ENCODE measurements at regions not wholly inside any gene's neighbourhood (a gene's known extent, or its start where the extent isn't known, plus 50 kb on each side); places are given as distances from the start of the nearest gene placed in this dataset.

GRCh38 chr2:7685342-7686015 lies 768.3 kb downstream of the RNF144A start:
- Histone ChIP-seq H3K27me3 (ENCODE audit: insufficient read depth, low read length, poor library complexity, severe bottlenecking) (no peaks in the 10 kb centered on the region), H3K36me3 (ENCODE audit: insufficient read depth, low read length) (no peaks in the 10 kb centered on the region), H3K9me2 (replicated peaks; ENCODE audit: low read depth, low read length) (no peaks in the 10 kb centered on the region), H2AFZ (ENCODE audit: low read length) (no peak overlapping the region), H3K9me3 (ENCODE audit: insufficient read depth, low read depth, low read length) (no peaks in the 10 kb centered on the region), H3K79me2 (ENCODE audit: insufficient read depth, low read length) (no peaks in the 10 kb centered on the region), H3F3A (ENCODE audit: low read depth) (no peaks in the 10 kb centered on the region), H3K9ac (ENCODE audit: low read depth, low read length, poor library complexity, severe bottlenecking) (no peak overlapping the region), H3K4me3 (ENCODE audit: low read length, poor library complexity, severe bottlenecking) (no peak overlapping the region), H3K4me2 (ENCODE audit: low read depth, low read length, poor library complexity, severe bottlenecking) (no peak overlapping the region), H3K4me1 (ENCODE audit: insufficient read depth, low read length, poor library complexity, severe bottlenecking) (no peaks in the 10 kb centered on the region), H4K20me1 (ENCODE audit: insufficient read depth, low read length, poor library complexity, severe bottlenecking) (no peaks in the 10 kb centered on the region)
- TF ChIP-seq EZH2phosphoT487 (IDR thresholded peaks at IDR 0.05; ENCODE audit: borderline replicate concordance) (no peak), CTCF (conservative IDR thresholded peaks at IDR 0.05; ENCODE audit: low read length) (no peak)

GRCh38 chr2:7686016-7686385 lies 768.8 kb downstream of the RNF144A start:
- no peaks in the 10 kb centered on the region for H3K36me3 ChIP-seq (ENCODE audit: insufficient read depth, low read length)
- no peaks in the 10 kb centered on the region for H3K9me2 ChIP-seq (replicated peaks; ENCODE audit: low read depth, low read length)
- H3K4me2 ChIP-seq (ENCODE audit: low read depth, low read length, poor library complexity, severe bottlenecking): no peak overlapping the region
- no peak overlapping the region for H2AFZ ChIP-seq (ENCODE audit: low read length)
- no peaks in the 10 kb centered on the region for H3K79me2 ChIP-seq (ENCODE audit: insufficient read depth, low read length)
- H3K27me3 ChIP-seq (ENCODE audit: insufficient read depth, low read length, poor library complexity, severe bottlenecking): no peaks in the 10 kb centered on the region
- no peaks in the 10 kb centered on the region for H3F3A ChIP-seq (ENCODE audit: low read depth)
- H3K9me3 ChIP-seq (ENCODE audit: insufficient read depth, low read depth, low read length): no peaks in the 10 kb centered on the region
- H3K4me1 ChIP-seq (ENCODE audit: insufficient read depth, low read length, poor library complexity, severe bottlenecking): no peaks in the 10 kb centered on the region
- TF ChIP-seq CTCF (conservative IDR thresholded peaks at IDR 0.05; ENCODE audit: low read length): no peak
- TF ChIP-seq EZH2phosphoT487 (IDR thresholded peaks at IDR 0.05; ENCODE audit: borderline replicate concordance): no peak
- H3K9ac ChIP-seq (ENCODE audit: low read depth, low read length, poor library complexity, severe bottlenecking): no peak overlapping the region
- H4K20me1 ChIP-seq (ENCODE audit: insufficient read depth, low read length, poor library complexity, severe bottlenecking): no peaks in the 10 kb centered on the region
- no peak overlapping the region for H3K4me3 ChIP-seq (ENCODE audit: low read length, poor library complexity, severe bottlenecking)

GRCh38 chr2:7691961-7692656 lies 774.9 kb downstream of the RNF144A start:
- no peaks in the 10 kb centered on the region for H4K20me1 ChIP-seq (ENCODE audit: insufficient read depth, low read length, poor library complexity, severe bottlenecking)
- no peak overlapping the region for H3K9ac ChIP-seq (ENCODE audit: low read depth, low read length, poor library complexity, severe bottlenecking)
- H3K9me3 ChIP-seq (ENCODE audit: insufficient read depth, low read depth, low read length): no peaks in the 10 kb centered on the region
- H3K79me2 ChIP-seq (ENCODE audit: insufficient read depth, low read length): no peaks in the 10 kb centered on the region
- H3K9me2 ChIP-seq (replicated peaks; ENCODE audit: low read depth, low read length): no peaks in the 10 kb centered on the region
- no peaks in the 10 kb centered on the region for H3K36me3 ChIP-seq (ENCODE audit: insufficient read depth, low read length)
- TF ChIP-seq CTCF (conservative IDR thresholded peaks at IDR 0.05; ENCODE audit: low read length): no peak
- no peak for TF ChIP-seq EZH2phosphoT487 (IDR thresholded peaks at IDR 0.05; ENCODE audit: borderline replicate concordance)
- H2AFZ ChIP-seq (ENCODE audit: low read length): no peak overlapping the region
- no peak overlapping the region for H3K4me2 ChIP-seq (ENCODE audit: low read depth, low read length, poor library complexity, severe bottlenecking)
- no peaks in the 10 kb centered on the region for H3F3A ChIP-seq (ENCODE audit: low read depth)
- H3K4me1 ChIP-seq (ENCODE audit: insufficient read depth, low read length, poor library complexity, severe bottlenecking): peaks cover 10% of the 10 kb centered on the region
- no peak overlapping the region for H3K4me3 ChIP-seq (ENCODE audit: low read length, poor library complexity, severe bottlenecking)
- no peaks in the 10 kb centered on the region for H3K27me3 ChIP-seq (ENCODE audit: insufficient read depth, low read length, poor library complexity, severe bottlenecking)

Measured in Loucy (cell line).